Gastrocnemius medialis (tissue), 4 donors: ENCODE measurements at regions not wholly inside any gene's neighbourhood (a gene's known extent, or its start where the extent isn't known, plus 50 kb on each side); places are given as distances from the start of the nearest gene placed in this dataset.

Experiments
- ATAC-seq, 2 donors: fragments of 150-250 bp; one replicate each; pipeline ENCODE4 v1.9.1; 2016
- DNase-seq, 2 donors: peaks; one replicate each; pipeline ENCODE4 v3.0.0-alpha.2; 2019
- H3K27ac ChIP-seq, 4 donors: fragments of 200-600 bp; sonication (generic); 1 replicate in 1 of 4; 2 replicates in 3 of 4; pipeline ENCODE4 v1.5.1; 2016 to 2018; ENCODE audit warnings: mild to moderate bottlenecking in 2 of 4, moderate library complexity in 1 of 4
- H3K27me3 ChIP-seq, 3 donors: fragments of 200-600 bp; sonication (generic) in 2 of 3; 1 replicate in 1 of 3; 2 replicates in 2 of 3; pipeline versions ENCODE4 v1.5.1 to v1.6.0; 2016 to 2019; ENCODE audit warnings: mild to moderate bottlenecking in 1 of 3, moderate library complexity in 1 of 3
- H3K36me3 ChIP-seq, 2 donors: fragments of 200-600 bp; sonication (generic) in 1 of 2; one replicate each; pipeline ENCODE4 v1.5.1; 2017 to 2018
- H3K4me1 ChIP-seq, 2 donors: fragments of 200-600 bp; sonication (generic) in 1 of 2; one replicate each; pipeline ENCODE4 v1.5.1; 2016 to 2017; ENCODE audit warnings: mild to moderate bottlenecking in 2 of 2
- H3K4me3 ChIP-seq, 4 donors: fragments of 200-600 bp; sonication (generic) in 3 of 4; 1 replicate in 1 of 4; 2 replicates in 3 of 4; pipeline ENCODE4 v1.5.1; 2016 to 2019; ENCODE audit warnings: mild to moderate bottlenecking in 2 of 4
- H3K9me3 ChIP-seq, 3 donors: fragments of 200-600 bp; sonication (generic) in 2 of 3; 1 replicate in 1 of 3; 2 replicates in 2 of 3; pipeline ENCODE4 v1.5.1; 2016 to 2019
- CTCF ChIP-seq, 5 experiments: fragments of 450-650 bp in 3 of 5; fragments of 200-600 bp in 2 of 5; sonication (generic) in 2 of 5; IDR thresholded peaks in 4 of 5; conservative IDR thresholded peaks in 1 of 5; 1 replicate in 4 of 5; 2 replicates in 1 of 5; pipeline ENCODE4 v1.5.1; 2016 to 2019; ENCODE audit warnings: antibody characterized with exemption in 5 of 5, mild to moderate bottlenecking in 3 of 5, moderate library complexity in 3 of 5
- POLR2A ChIP-seq, 2 donors: fragments of 450-650 bp; IDR thresholded peaks; one replicate each; pipeline ENCODE4 v1.6.1; 2017; ENCODE audit warnings: antibody characterized with exemption in 2 of 2, mild to moderate bottlenecking in 2 of 2, moderate library complexity in 2 of 2
- in situ Hi-C, 4 donors: fragments of 200-750 bp; cut with MboI; loops; one replicate each; pipeline versions ENCODE4 v1.15.0 to v1.8.0; 2017; ENCODE audit warnings: low sequenced_read_pairs in 4 of 4
- intact Hi-C: fragments of 100-400 bp; cut with DNase I; formaldehyde crosslinking; loops from one replicate; pipeline ENCODE4 v1.15.1; 2023; ENCODE audit warnings: low total_unique reads

- H3K4me1 ChIP-seq, result no peaks in the 10 kb centered on the region
- H3K36me3 ChIP-seq, result no peaks in the 10 kb centered on the region
- no peak overlapping the region for H3K4me3 ChIP-seq
- in situ Hi-C loops (no loop called here), intact Hi-C loops (no loop called here)
- DNase-seq (no peak), ATAC-seq (no peak)
- no peak for TF ChIP-seq CTCF (IDR thresholded peaks at IDR 0.05 in 4 of 5, conservative IDR thresholded peaks at IDR 0.05 in 1 of 5)
- H3K27me3 ChIP-seq, result no peaks in the 10 kb centered on the region
- H3K27ac ChIP-seq, result no peak overlapping the region
- no peaks in the 10 kb centered on the region for H3K9me3 ChIP-seq
Observed at GRCh38 chr18:68435581-68435980, 279.3 kb downstream of the TMX3 start.

- Histone ChIP-seq H3K27ac (no peak overlapping the region), H3K4me1 (no peaks in the 10 kb centered on the region), H3K9me3 (no peaks in the 10 kb centered on the region), H3K4me3 (no peak overlapping the region), H3K36me3 (no peaks in the 10 kb centered on the region), H3K27me3 (no peaks in the 10 kb centered on the region)
- ATAC-seq, result no peak
- DNase-seq, result no peak
- TF ChIP-seq CTCF (IDR thresholded peaks at IDR 0.05 in 4 of 5, conservative IDR thresholded peaks at IDR 0.05 in 1 of 5) (no peak), POLR2A (IDR thresholded peaks at IDR 0.05) (no peak)
- intact Hi-C loops (no loop called here), in situ Hi-C loops (no loop called here)
Observed at GRCh38 chr18:68431922-68432198, 283.0 kb downstream of the TMX3 start.

GRCh38 chr18:68431111-68431921, 283.6 kb downstream of the TMX3 start:
- in situ Hi-C loops, result no loop called here
- DNase-seq, result no peak
- ATAC-seq, result no peak
- intact Hi-C loops, result no loop called here
- H3K4me1 ChIP-seq, result no peaks in the 10 kb centered on the region
- no peak overlapping the region for H3K27ac ChIP-seq
- no peaks in the 10 kb centered on the region for H3K9me3 ChIP-seq
- H3K36me3 ChIP-seq, result no peaks in the 10 kb centered on the region
- H3K4me3 ChIP-seq, result no peak overlapping the region
- H3K27me3 ChIP-seq, result no peaks in the 10 kb centered on the region
- TF ChIP-seq CTCF (IDR thresholded peaks at IDR 0.05 in 4 of 5, conservative IDR thresholded peaks at IDR 0.05 in 1 of 5) (no peak), POLR2A (IDR thresholded peaks at IDR 0.05) (no peak)

- intact Hi-C loops (no loop called here), in situ Hi-C loops (no loop called here)
- Histone ChIP-seq H3K9me3 (no peaks in the 10 kb centered on the region), H3K4me3 (no peak overlapping the region), H3K27ac (no peak overlapping the region), H3K36me3 (no peaks in the 10 kb centered on the region), H3K27me3 (no peaks in the 10 kb centered on the region), H3K4me1 (no peaks in the 10 kb centered on the region)
- no peak for TF ChIP-seq CTCF (IDR thresholded peaks at IDR 0.05 in 4 of 5, conservative IDR thresholded peaks at IDR 0.05 in 1 of 5)
- TF ChIP-seq POLR2A (IDR thresholded peaks at IDR 0.05), result no peak
- no peak for ATAC-seq
- DNase-seq, result no peak
Observed at GRCh38 chr18:68429841-68430240, 285.1 kb downstream of the TMX3 start.

GRCh38 chr18:68429111-68429510, 285.8 kb downstream of the TMX3 start:
- intact Hi-C loops (no loop called here), in situ Hi-C loops (no loop called here)
- ATAC-seq (no peak), DNase-seq (no peak)
- Histone ChIP-seq H3K36me3 (no peaks in the 10 kb centered on the region), H3K4me3 (no peak overlapping the region), H3K27ac (no peak overlapping the region), H3K9me3 (no peaks in the 10 kb centered on the region), H3K4me1 (no peaks in the 10 kb centered on the region), H3K27me3 (no peaks in the 10 kb centered on the region)
- TF ChIP-seq CTCF (IDR thresholded peaks at IDR 0.05 in 4 of 5, conservative IDR thresholded peaks at IDR 0.05 in 1 of 5), result no peak
- no peak for TF ChIP-seq POLR2A (IDR thresholded peaks at IDR 0.05)
